GM18511 (cell line): ENCODE measurements at regions not wholly inside any gene's neighbourhood (a gene's known extent, or its start where the extent isn't known, plus 50 kb on each side); places are given as distances from the start of the nearest gene placed in this dataset.

Source experiments
- ATAC-seq: cut with Tn5 transposase; IDR thresholded peaks from one replicate; pipeline ENCODE4 v1.9.1; 2021; ENCODE audit warnings: mild to moderate bottlenecking, moderate library complexity; ENCODE audit not compliant: unreplicated experiment

DNA sequence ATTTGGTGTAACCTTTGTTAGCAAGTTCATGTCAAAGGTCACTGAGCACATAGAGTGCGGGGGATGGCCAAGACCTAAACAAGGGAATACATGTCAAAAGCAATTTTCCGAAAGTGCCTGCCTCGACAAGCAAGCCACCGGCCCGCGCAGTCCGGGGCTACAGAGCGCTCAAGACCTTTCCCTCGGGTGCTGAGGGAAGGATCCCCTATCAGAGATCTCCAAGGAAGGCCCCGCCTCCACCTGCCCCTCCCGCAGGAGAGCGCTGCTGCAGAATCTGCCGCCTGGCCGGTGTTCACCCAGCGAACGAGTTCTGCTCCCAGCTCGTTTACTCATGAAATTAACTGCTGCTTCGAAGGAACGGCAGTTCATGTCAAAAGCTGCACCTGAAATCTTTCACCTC, 252.7 kb downstream of the BMP7 start:
- ATAC-seq: no peak

DNA sequence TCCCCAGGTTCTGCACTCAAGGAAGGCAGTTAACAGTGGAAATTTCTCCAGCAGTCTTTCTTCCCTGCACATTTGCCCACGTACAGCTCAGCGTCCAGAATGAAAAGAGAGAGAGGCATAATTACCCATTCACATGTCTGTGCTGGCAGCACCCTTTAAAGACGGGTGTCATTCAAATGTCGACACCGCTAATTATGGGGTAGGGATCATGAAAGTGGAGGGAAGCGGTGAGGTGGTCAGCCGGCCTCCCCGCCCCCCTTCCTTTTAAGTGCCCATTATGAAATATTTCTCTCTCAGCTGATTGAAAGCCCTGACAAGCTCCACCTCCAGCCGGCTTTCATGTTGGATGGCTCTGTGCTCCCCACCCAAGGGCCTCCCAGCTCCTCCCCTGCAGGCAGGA, 246.1 kb downstream of the BMP7 start:
- no peak for ATAC-seq

DNA sequence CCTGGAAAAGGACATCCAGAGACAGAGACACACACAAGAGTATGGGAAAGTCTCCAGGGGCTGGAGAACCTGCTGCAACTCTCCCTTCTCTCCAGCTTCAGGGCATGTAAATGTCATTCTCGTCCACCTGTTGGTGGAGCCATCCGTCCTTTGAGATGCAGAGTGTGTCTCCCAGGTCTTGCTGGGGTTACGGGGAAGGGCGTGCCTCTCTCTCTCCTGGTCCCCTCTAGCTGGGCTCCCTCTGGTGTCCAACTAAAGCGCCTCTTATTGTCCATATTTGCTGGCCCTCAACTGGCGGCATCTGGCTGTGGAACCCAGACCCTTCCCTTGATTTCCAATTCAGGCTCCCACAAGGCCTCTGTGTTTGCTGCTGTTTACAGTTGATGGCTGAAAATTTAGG, 244.1 kb downstream of the BMP7 start:
- no peak for ATAC-seq

DNA sequence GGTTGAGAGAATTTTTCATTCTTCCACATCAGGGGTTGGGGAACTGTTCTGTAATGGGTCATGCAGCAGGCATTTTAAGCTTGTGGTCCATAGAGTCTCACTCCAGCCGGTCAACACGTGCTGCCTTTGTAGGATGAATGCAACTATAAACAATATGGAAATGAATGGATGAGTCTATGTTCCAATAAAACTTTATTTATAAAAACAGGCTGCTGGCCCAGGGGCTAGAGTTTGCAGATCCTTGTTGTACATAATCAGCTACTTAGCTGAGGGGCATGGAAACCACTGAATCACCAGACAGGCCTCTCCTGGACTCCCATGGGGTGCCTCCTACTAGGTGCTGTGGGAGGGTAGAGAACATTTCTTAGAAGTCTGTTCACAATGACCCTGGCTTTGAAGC, 243.4 kb downstream of the BMP7 start:
- no peak for ATAC-seq

DNA sequence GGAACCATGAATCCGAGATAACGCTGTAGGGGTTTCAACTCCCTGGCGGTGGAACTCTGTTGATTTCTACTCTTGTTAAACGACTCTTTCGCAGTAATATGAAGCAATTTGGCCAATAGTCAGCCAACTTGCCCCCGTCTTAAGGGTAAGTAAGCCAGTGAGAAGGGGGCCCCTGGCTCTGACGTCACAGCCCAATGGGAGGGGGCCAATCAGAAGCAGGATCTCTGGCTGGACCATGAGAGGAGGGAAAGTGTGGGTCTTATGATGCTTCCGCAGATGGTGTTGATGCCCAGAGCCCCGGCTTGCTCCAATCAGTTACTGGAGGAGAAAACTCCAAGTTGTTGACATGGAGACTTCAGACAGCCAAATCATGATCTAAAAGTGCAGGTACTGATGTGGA, 242.4 kb downstream of the BMP7 start:
- no peak for ATAC-seq

DNA sequence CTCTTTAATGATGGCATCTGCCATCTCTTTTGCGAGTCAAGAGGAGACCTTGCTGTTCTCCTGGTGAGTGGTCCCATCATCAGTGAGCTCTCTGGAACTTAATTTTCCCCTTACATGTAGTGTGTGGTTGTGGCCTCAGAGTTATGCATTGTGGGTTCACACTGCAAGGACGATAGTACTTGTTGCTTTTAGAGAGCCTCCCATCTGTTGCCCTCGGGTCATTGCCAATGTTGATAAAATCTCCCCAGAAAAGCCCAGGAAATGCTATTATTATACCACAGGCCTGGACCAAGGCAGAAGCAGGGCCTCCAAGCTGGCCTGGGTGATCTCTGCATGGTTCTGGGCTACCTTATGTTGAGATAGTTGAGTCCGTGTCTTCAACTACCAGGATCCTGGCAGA, 241.6 kb downstream of the BMP7 start:
- no peak for ATAC-seq

DNA sequence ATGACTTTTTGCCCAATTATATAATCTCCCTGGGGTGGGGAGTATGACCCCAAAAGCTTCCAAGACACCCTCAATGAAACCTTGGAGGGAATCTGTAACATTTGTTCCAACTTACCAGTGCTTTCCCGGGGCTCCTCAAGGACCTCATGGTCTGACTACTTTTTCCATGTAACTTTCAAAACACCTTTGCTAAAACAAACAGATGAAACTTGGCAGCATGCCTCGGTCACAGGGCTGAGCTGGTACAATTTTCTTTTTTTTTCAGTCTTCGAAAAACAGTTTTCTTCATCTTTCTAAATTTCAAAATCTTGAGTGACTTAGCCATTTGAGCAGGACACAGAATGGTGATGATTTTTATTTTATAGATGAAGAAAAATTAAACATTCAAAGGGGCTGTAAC, 241.2 kb downstream of the BMP7 start:
- no peak for ATAC-seq

DNA sequence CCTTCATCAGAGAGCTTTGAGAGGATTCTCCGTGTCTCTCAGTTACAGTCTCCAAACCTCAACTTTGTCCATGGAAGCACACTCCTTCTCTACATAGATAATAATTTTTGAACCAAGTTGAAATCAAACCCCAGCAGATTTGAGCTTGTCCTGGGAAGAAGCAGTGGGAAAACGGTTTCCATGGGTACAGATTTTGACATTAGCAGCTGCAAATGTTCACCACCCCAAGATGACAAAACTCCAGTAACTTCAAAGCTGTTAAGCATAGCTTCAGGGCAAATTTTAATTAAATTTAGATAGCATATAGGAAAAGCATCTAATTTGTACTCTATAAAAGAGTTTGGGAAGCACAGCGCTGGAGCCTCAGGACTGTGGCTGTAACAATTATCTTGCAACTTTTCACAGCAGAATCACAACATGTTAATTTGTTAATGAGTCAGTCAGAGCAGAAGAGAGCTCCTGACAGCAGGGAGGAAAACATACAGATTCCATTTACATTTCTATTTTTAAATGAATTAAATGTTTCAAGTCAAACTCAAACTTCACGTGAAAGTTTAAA, 240.7 kb downstream of the BMP7 start:
- ATAC-seq: no peak

DNA sequence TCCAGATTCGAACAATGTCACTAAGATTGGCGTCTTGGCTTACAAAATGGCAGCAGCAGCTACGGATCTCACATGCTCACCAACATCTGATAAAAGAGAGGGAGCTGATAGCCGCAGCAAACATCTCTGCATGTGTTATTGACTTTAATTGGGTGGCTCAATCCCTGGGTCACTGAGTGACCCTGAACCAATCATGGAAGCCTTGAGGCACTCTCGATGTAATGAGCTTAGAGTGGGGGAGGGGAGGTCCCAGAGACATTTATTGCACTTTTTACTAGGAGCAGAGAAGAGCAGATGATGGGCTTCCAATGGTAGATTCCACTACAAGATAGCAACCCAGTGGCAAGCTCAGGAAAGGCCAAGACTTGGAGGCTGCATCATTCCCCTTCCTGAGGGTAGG, 238.7 kb downstream of the BMP7 start:
- no peak for ATAC-seq

DNA sequence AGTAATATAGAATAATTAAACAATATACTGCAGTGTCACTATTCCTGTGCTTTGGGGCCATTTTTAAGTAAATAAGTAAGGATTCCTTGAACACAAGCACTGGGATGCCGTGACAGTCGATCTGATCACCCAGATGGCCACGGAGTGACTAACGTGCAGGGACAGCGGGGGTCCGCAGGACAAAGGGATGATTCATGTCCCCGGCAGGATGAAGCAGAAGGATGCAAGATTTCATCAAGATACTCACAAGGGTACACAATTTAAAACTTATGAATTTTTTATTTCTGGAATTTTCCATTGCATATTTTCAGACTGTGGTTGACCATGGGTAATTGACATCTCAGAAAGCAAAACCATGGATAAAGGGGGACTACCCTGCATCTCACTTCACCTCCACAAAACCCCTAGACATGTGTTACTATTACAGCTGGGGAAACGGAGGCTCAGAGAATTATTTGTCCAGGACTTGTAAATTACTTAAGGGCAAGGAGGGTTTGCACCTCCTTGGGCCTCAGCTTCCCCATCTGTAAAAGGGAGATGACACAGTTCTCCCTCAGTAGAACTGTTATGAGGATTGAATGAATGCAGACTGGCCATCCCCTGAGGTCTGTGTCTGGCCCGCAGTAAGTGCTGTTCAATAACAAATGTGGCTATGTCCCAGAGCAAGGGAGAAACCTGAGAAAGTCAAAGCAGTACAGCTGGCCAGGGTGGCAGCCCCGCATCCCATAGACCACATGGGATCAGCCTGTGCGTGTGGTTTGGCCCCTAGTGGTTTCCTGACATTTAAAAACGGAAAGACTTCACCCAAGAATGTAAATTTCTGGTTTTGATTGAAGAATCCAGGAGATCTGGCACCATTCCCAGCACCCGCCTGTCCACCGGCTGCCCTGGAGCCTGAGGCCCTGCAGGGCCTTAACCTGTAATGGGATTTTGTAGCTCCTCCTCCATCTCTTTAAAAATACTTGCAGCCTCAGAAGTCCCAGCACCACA, 235.5 kb downstream of the BMP7 start:
- ATAC-seq: no peak

DNA sequence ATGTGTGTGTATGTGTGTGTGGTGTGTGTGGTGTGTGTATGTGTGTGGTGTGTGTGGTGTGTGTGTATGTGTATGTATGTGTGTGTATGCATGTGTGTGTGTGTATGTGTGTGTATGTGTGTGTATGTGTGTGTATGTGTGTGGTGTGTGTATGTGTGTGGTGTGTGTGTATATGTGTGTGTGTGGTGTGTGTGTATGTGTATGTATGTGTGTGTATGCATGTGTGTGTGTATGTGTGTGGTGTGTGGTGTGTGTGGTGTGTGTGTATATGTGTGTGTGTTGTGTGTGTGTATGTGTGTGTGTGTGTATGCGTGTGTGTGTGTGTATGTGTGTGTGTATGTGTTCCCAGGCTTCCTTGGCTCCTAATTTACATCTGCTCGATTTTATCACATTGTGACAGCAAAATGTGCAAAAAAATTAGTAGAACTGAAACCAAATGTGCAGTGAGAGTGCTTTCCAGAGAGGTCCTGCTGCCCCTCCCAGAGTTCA, 234.5 kb downstream of the BMP7 start:
- no peak for ATAC-seq

DNA sequence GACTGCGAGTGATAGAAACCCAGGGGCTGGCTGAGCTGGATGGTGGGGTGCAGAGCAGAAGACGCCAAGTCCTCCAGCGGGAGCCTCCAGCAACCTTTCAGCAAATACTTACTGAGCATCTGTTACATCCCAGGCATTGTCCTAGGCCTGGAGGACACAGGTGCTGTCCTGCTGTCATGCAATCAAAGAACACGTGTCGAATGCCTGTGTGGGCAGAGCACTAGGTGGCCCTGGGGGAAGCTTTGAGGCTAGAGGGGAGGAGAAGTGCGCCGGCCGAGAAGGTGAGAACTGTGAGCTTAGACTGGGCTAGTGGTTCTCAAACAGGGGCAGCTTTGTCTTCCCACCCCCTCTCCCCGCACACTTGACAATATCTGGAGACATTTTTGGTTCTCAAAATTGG, 233.6 kb downstream of the BMP7 start:
- no peak for ATAC-seq

DNA sequence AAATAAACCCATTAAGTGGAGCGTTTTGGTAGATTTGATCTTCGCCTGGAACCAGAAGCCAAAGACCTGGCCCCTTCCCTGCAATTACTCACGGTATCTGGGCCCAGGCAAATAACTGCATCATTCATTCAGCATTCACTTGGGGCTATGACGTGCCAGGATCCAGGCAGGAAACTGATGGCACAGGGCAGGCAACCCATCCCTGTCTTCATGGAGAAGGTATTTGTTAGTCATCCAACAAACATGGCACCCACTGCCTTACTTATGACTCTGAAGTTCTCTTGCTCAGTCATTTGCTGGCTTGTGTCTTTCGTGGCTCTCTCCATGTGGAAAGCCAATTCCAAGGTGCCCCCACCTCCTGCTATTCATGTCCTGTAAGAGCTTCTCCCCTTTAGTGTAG, 232.4 kb downstream of the BMP7 start:
- no peak for ATAC-seq

DNA sequence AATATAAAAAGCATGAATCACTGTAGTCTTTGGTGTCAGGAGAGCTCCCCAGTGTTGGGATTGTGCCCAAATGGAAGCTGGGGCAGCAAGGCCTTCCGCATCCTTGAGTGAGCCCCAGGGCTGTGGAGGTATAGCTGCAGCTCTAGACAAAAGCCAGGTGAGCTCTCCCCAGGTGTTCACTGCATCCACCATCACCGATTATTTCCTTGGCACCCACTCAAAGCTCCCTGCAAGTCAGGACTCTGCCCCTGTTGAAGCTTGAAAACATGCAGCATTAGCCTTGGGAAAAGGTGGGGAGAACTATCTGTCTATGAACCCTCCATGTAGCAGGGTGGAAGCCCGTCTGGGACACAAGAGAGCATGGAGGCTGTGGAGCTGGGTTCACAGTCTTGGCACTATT, 228.8 kb downstream of the BMP7 start:
- ATAC-seq: no peak

DNA sequence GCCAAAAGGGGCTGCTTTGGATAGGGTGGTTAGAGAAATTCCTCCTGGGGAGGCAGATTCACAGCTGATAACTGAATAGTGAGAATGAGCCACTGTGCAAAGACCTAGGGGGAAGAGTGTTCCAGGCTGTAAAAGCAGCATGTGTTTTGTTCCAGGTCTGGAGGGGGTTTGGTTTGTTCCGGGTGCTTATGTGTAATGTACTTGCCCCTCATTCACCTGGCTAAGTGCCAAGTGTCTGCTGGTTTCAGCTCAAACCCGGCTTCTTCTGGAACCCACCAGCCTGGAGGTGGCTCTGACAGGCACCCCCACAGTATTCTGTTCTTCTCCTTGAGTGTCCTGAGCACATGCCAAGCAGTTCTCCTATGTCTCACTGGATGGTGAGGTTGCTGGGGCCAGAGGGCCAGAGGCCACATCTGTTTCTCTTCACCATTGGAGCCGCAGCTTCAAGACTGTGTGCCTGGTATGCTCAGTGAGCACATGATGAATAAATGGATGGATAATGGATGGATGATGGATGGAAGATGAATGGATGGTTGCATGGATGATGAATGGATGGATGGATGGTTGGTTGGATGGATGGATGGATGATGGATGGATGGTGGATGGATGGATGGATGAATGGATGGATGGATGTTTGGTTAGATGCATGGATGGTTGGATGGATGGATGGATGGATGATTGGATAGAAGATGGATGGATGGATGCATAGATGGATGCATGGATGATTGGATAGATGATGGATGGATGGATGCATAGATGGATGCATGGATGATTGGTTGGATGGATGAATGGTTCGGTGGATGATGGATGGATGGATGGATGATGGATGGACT, 227.6 kb downstream of the BMP7 start:
- no peak for ATAC-seq

DNA sequence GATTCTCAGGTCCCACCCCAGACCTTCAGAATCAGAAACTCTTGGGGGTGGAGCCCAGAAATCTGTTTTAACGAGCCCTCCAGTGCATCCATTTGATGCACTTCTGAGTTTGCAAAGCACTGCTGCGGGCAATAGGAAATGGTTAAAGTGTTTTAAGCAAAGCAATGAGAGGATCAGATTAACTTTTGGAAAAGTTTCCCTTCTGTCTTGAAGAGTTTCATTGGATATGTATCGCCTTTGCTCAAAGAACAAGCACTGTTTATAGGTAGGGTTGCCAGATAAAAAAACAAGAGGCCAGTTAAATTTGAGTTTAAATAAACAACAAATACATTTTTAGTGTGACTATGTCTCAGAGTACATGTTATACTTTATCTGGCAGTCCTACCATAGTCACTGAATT, 226.0 kb downstream of the BMP7 start:
- no peak for ATAC-seq

DNA sequence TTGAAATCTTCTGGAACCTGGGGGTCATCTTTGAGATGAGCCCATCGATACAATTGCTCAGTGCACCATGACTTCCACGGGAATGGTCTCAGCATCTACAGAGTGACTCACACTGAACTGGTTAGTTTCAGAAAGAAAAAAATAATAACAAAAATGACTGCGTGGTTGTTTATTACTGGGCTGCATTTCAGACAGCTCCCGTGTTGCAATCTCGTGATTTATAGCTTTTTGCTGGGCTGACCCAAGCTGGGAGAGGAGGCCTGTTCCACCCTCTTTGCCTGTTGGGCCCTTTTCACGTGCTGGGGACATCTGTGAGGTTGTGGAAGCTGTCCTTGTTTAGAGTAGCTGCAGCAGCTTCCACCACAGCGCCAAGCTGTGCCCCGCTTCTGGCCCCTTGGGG, 225.5 kb downstream of the BMP7 start:
- no peak for ATAC-seq

DNA sequence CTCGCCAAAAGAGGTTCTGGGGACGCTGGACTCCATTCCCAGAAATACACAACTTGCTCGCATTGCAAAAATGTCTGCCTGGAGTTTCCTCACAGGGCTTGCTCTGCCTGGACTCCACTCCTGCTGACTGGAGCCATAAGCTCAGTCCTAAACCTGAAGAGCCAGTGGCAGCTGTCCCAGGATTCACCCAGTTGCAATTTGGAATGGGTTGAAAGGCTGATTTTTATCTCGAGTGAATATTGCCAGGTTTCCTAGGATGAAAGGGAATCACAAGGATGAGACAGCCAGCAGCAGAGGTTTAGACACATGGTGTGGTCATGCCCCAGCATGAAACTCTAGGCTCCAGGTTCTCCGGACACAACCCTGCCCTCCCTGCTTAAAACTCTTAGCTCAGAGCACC, 223.3 kb downstream of the BMP7 start:
- no peak for ATAC-seq

DNA sequence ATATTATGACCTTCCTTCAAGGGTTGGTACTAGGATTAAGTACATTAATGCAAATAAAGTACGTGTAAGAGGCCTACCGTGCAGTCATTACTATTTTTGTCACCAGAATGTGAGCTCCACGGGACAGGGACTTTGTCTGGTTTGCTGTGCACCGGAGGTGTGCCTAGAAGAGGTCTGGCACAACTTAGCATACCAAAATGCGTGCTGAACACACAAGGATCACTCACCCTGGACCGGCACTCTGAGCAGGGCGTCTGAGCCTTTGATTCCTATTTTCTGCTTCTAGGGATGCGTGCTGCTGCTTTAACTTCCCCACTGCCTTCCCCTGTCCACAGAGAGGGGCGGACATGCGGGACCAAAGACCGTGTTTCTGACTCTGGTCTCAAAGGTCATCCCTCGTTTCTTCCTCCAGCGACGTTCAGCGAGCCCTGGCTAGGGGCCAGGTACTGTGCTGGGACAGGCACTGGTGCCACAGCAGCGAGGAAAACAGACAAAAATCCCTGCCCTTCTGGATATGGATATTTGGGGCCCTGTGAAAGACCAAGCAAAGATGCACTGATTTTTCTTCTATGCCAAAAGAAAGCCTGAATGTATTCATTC, 222.7 kb downstream of the BMP7 start:
- no peak for ATAC-seq

DNA sequence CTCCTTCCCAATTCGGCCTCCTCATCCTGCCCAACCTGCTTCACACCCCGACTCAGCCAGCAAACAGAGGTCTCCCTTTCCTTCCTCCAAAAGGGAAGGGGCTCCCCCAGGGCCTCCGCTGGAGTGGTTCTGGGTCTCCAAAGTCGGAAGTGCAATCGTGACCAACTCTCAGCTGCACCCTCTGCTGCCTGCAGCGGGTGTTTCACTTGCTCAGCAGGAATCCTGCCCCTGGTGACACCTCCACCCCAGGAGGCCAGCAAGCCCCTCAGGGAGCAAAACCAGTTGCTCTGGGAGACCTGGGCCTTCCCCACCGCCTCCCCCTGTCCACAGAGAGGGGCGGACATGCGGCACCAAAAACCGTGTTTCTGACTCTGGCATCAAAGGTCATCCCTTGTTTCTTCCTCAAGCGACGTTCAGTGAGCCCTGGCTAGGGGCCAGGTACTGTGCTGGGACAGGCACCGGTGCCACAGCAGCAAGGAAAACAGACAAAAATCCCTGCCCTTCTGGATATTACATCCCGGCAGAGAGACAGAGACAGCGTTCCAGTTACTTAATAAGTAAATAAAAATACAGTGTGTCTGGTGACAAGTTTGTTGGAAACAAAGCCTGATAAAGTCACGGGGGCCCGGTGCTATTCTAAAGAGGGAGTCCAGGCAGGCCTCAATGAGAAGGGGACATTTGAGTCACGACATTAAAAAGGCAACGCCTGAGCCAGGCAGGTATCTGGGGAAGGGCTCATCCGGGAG, 219.0 kb downstream of the BMP7 start:
- ATAC-seq: no peak
